Peyer's patch (tissue), 4 donors: ENCODE measurements at regions not wholly inside any gene's neighbourhood (a gene's known extent, or its start where the extent isn't known, plus 50 kb on each side); places are given as distances from the start of the nearest gene placed in this dataset.

ENCODE experiments used
- POLR2A ChIP-seq, 2 donors: fragments of 450-650 bp; IDR thresholded peaks; one replicate each; pipeline ENCODE4 v1.5.1; 2017; ENCODE audit warnings: antibody characterized with exemption in 2 of 2, mild to moderate bottlenecking in 2 of 2, moderate library complexity in 2 of 2
- TF ChIP-seq, protein P1 (sequence below), 6 experiments: fragments of 450-650 bp in 4 of 6; fragments of 200-600 bp in 2 of 6; sonication (generic) in 1 of 6; IDR thresholded peaks; one replicate each; pipeline ENCODE4 v1.5.1; 2017 to 2019; ENCODE audit warnings: antibody characterized with exemption in 6 of 6, mild to moderate bottlenecking in 3 of 6, moderate library complexity in 1 of 6

DNA sequence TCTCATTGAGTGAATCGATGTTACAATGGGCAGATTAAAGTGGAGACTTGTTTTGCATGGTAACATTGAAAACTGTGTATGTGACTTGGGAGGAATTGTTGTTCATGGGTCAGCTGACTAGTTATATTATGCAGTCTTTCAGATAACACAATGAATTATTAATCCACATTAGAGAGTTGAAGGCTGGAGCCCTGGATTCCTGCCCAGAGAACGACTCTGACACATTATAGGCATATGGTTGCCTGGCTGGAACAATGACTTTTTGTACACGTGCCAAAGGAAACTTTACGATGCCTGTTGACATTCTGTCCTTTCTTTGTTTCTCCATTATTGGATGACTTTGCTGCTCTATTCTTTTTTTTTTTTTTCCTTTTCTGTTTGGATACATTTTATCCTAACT, 52.3 kb upstream of the TMEM229A start:
- TF ChIP-seq, protein P1, sequence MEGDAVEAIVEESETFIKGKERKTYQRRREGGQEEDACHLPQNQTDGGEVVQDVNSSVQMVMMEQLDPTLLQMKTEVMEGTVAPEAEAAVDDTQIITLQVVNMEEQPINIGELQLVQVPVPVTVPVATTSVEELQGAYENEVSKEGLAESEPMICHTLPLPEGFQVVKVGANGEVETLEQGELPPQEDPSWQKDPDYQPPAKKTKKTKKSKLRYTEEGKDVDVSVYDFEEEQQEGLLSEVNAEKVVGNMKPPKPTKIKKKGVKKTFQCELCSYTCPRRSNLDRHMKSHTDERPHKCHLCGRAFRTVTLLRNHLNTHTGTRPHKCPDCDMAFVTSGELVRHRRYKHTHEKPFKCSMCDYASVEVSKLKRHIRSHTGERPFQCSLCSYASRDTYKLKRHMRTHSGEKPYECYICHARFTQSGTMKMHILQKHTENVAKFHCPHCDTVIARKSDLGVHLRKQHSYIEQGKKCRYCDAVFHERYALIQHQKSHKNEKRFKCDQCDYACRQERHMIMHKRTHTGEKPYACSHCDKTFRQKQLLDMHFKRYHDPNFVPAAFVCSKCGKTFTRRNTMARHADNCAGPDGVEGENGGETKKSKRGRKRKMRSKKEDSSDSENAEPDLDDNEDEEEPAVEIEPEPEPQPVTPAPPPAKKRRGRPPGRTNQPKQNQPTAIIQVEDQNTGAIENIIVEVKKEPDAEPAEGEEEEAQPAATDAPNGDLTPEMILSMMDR (IDR thresholded peaks at IDR 0.05), result no peak
- TF ChIP-seq POLR2A (IDR thresholded peaks at IDR 0.05), result no peak
